ENCODE measurements at regions not wholly inside any gene's neighbourhood (a gene's known extent, or its start where the extent isn't known, plus 50 kb on each side); places are given as distances from the start of the nearest gene placed in this dataset.
"Not testable (repeated sequence)": the region's sequence is repeated elsewhere in the genome, so short reads cannot be mapped to it uniquely, and the experiment has no call there.

DNA sequence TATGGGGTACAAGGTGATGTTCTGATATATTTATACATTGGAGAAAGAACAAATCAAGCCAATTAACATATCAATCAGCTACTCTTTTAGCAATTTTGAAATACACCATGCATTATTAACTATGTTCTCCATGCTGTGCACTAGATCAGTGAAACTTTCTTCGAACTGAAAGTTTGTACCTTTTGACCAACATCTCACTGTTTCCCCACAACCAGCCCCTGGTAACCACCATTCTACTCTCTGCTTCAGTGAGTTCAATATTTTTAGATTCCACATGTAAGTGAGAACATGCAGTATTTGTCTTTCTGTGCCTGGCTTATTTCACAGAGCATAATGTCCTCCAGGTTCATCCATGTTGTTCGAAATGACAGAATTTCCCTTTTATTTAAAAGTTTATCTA lies 246.1 kb upstream of the VCX start:
- DNase-seq = no peak
- no peaks in the 10 kb centered on the region for H3K4me1 Mint-ChIP-seq
- peaks cover 1% of the 10 kb centered on the region for H3K9me3 Mint-ChIP-seq
- no peak overlapping the region for H3K4me3 Mint-ChIP-seq
- no peaks in the 10 kb centered on the region for H3K27me3 Mint-ChIP-seq
- no peaks in the 10 kb centered on the region for H3K36me3 Mint-ChIP-seq
- H3K27ac Mint-ChIP-seq = no peak overlapping the region

- DNase-seq, H3K4me1 Mint-ChIP-seq, H3K9me3 Mint-ChIP-seq, H3K4me3 Mint-ChIP-seq, H3K27ac Mint-ChIP-seq, H3K36me3 Mint-ChIP-seq, H3K27me3 Mint-ChIP-seq: not testable (repeated sequence)
Measured at GRCh38 chrX:7593370-7593769, 249.6 kb upstream of the VCX start.

DNA sequence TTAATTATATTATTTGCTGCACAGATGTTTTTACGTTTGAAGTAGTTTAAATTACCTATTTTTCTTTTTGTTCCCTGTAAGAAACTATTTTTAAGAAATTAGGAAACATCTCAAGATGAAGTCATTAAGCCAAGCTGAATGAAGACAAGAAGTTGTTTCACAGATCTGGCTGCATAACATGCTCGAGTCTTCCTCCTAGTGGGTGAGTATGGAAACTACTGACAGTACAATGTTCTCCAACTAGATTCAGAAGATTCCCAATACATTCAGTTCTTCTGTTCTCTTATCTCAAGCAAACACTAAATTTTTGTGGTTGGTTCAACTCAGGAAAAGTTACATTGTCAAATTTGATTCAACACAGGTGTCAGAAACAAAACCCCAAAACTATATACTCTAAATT lies 256.8 kb upstream of the VCX start:
- Mint-ChIP-seq H3K36me3 (no peaks in the 10 kb centered on the region), H3K4me1 (no peaks in the 10 kb centered on the region), H3K27ac (no peak overlapping the region), H3K9me3 (no peaks in the 10 kb centered on the region), H3K27me3 (no peaks in the 10 kb centered on the region), H3K4me3 (no peak overlapping the region)
- DNase-seq = no peak

- Mint-ChIP-seq H3K36me3 (no peaks in the 10 kb centered on the region), H3K4me1 (no peaks in the 10 kb centered on the region), H3K9me3 (no peaks in the 10 kb centered on the region), H3K27me3 (no peaks in the 10 kb centered on the region), H3K27ac (no peak overlapping the region), H3K4me3 (no peak overlapping the region)
- no peak for DNase-seq
Measured at GRCh38 chrX:7582191-7582590, 260.8 kb upstream of the VCX start.

DNA sequence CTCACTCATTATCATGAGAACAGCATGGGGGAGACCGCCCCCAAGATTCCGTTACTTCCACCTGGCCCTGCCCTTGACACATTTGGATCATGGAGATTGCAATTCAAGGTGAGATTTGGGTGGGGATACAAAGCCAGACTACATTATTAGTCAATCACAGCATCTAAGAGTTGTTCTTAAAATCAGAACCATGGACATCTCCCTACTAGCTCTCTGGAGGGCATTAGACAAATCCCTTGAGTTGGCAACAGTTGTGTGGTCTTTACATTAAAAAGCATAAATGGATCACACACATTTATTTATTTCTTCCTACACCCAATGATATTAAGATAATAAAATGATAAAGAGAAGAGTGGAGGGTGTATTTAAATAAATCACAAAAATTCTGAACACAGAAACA lies 262.8 kb upstream of the VCX start:
- no peaks in the 10 kb centered on the region for H3K27me3 Mint-ChIP-seq
- H3K9me3 Mint-ChIP-seq = peaks cover 1% of the 10 kb centered on the region
- no peaks in the 10 kb centered on the region for H3K36me3 Mint-ChIP-seq
- no peak overlapping the region for H3K27ac Mint-ChIP-seq
- no peak overlapping the region for H3K4me3 Mint-ChIP-seq
- no peaks in the 10 kb centered on the region for H3K4me1 Mint-ChIP-seq
- DNase-seq = no peak

- H3K36me3 Mint-ChIP-seq = no peaks in the 10 kb centered on the region
- peaks cover 2% of the 10 kb centered on the region for H3K9me3 Mint-ChIP-seq
- no peaks in the 10 kb centered on the region for H3K4me1 Mint-ChIP-seq
- no peaks in the 10 kb centered on the region for H3K27me3 Mint-ChIP-seq
- H3K4me3 Mint-ChIP-seq = no peak overlapping the region
- no peak for DNase-seq
- no peak overlapping the region for H3K27ac Mint-ChIP-seq
Measured at GRCh38 chrX:7574325-7574724, 268.6 kb upstream of the VCX start.

DNA sequence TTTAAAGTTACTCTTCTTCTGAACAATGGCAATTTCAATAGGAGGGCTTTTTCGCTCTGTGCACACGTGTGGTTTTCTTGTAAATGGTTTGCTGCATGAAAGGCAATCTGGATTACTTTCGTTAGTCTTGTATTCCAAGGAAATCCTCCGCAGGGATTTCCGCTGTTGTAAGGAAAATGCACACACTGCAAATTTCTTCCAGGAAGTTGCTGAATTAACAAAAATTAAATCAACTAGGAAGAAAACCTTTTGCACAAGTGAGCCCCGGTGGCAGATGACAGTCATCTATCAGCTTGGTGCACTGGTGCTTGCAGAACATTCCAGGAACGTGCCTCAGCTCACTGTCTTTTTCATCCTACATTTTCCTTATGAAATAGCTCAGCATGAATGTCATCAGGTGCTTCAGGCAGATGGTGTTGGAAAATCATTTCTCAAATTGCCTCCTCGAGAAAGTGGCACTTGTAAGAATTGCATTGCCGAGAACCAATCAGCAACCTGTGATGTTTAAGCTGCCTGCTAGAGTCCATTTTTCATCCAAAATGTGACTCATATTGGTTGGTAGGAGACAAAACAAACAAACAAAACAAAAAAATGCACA lies 272.4 kb upstream of the VCX start:
- H3K9me3 Mint-ChIP-seq = peaks cover 1% of the 10 kb centered on the region
- no peak overlapping the region for H3K27ac Mint-ChIP-seq
- no peaks in the 10 kb centered on the region for H3K4me1 Mint-ChIP-seq
- no peaks in the 10 kb centered on the region for H3K27me3 Mint-ChIP-seq
- no peak for DNase-seq
- no peak overlapping the region for H3K4me3 Mint-ChIP-seq
- H3K36me3 Mint-ChIP-seq = no peaks in the 10 kb centered on the region

DNA sequence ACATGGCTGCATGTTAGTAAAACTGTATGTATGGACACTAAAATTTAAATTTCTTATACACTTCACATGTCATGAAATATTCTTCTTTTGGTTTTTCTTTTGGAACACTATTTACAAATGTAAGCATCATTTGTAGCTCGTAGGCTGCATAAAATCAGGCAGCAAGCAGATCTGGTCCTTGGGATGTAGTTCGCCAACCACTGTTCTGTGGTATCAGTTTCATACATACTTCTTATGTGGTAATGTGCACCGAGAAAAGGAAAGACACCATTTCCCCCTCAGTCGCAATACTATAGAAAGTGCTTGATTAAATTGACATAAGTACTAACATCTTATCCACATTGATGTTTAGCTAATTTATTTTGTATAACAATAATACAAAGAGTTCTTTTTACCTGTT lies 274.4 kb upstream of the VCX start:
- H3K27ac Mint-ChIP-seq = no peak overlapping the region
- peaks cover 1% of the 10 kb centered on the region for H3K9me3 Mint-ChIP-seq
- DNase-seq = no peak
- no peaks in the 10 kb centered on the region for H3K27me3 Mint-ChIP-seq
- H3K4me3 Mint-ChIP-seq = no peak overlapping the region
- no peaks in the 10 kb centered on the region for H3K4me1 Mint-ChIP-seq
- no peaks in the 10 kb centered on the region for H3K36me3 Mint-ChIP-seq

- Mint-ChIP-seq H3K4me3 (no peak overlapping the region), H3K9me3 (peaks cover 1% of the 10 kb centered on the region), H3K36me3 (no peaks in the 10 kb centered on the region), H3K4me1 (no peaks in the 10 kb centered on the region), H3K27ac (no peak overlapping the region), H3K27me3 (no peaks in the 10 kb centered on the region)
- no peak for DNase-seq
Measured at GRCh38 chrX:7568130-7568529, 274.8 kb upstream of the VCX start.

- Mint-ChIP-seq H3K4me3 (no peak overlapping the region), H3K36me3 (no peaks in the 10 kb centered on the region), H3K27me3 (no peaks in the 10 kb centered on the region), H3K9me3 (peaks cover 1% of the 10 kb centered on the region), H3K4me1 (no peaks in the 10 kb centered on the region), H3K27ac (no peak overlapping the region)
- DNase-seq = no peak
Measured at GRCh38 chrX:7552760-7553159, 290.2 kb upstream of the VCX start.

DNA sequence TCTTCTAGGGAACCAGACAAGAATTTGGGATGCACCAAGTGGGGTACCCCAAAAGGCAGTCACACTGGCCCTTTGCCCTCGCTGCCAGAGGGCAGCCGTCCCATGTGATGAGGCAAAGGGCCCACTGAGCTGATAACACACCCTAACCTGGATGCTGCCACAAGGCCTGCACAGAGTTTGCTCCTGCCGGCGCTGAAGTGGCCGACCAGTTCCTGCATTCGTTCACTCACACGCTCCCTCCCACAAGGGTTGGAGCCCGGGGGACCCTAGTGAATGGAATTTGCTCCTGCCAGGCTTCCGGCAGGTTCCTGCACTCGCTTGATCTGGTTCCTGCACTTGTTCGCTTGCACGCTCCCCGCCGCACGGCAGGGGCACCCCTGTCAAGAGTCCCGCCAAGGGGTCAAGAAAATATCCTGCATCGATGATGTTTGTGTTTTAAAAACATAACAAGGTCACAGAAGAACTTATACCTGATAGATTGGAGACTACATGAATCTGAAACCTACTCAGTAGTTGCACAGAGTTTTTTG lies 296.4 kb upstream of the VCX start:
- H3K36me3 Mint-ChIP-seq = no peaks in the 10 kb centered on the region
- no peaks in the 10 kb centered on the region for H3K9me3 Mint-ChIP-seq
- no peak for DNase-seq
- H3K4me1 Mint-ChIP-seq = no peaks in the 10 kb centered on the region
- H3K27me3 Mint-ChIP-seq = no peaks in the 10 kb centered on the region
- H3K27ac Mint-ChIP-seq = no peak overlapping the region
- no peak overlapping the region for H3K4me3 Mint-ChIP-seq

DNA sequence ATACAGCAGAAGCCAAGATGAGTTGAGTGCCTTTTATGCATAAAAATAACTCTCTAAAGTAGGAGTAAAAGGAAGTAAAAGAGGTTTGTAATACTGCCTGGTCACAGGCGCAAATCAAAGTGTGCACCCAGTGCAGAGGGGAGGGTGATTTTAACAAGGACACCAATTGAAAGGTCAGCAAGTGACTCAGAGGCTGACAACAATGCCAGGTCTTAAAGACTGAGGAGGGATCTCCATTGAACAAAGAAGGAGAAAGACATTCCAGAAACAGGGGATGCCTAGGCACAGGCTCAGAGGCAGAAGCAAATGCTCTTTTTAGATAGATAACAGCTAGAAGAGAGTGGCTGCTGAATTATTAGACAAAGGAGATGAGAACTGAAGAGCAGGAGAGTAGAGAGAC lies 297.4 kb upstream of the VCX start:
- no peaks in the 10 kb centered on the region for H3K27me3 Mint-ChIP-seq

GRCh38 chrX:7542587-7543380 lies 300.2 kb upstream of the VCX start:
- no peak for DNase-seq
- Mint-ChIP-seq H3K36me3 (no peaks in the 10 kb centered on the region), H3K4me3 (no peak overlapping the region), H3K4me1 (no peaks in the 10 kb centered on the region), H3K27ac (no peak overlapping the region), H3K9me3 (peaks cover 4% of the 10 kb centered on the region), H3K27me3 (no peaks in the 10 kb centered on the region)

More for the DNA sequence above, 297.4 kb upstream of the VCX start:
- H3K36me3 Mint-ChIP-seq = no peaks in the 10 kb centered on the region
- DNase-seq = no peak
- peaks cover 4% of the 10 kb centered on the region for H3K9me3 Mint-ChIP-seq
- no peak overlapping the region for H3K4me3 Mint-ChIP-seq
- no peaks in the 10 kb centered on the region for H3K4me1 Mint-ChIP-seq
- no peak overlapping the region for H3K27ac Mint-ChIP-seq

DNA sequence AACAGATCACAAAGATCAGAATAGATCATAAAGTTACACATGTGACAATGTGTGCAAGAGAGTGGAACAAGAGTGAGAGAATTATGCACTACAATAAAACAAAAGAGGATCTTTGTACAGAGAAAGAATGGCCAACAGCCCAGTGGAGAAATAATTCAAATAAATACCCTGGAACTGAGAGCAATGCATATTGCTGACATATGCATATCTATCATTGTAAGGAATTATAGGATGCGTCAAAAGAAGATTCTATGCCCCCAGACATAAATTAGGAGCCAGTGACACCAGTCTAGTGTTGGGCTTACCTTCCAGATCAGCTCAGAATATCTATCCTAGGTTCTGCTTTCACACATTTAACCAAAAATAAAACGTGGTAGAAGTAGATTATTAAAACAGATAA lies 320.1 kb upstream of the VCX start:
- H3K4me1 Mint-ChIP-seq = no peaks in the 10 kb centered on the region
- no peaks in the 10 kb centered on the region for H3K27me3 Mint-ChIP-seq
- no peaks in the 10 kb centered on the region for H3K9me3 Mint-ChIP-seq
- no peak overlapping the region for H3K4me3 Mint-ChIP-seq
- no peak for DNase-seq
- no peaks in the 10 kb centered on the region for H3K36me3 Mint-ChIP-seq
- H3K27ac Mint-ChIP-seq = no peak overlapping the region

- H3K36me3 Mint-ChIP-seq = no peaks in the 10 kb centered on the region
- H3K9me3 Mint-ChIP-seq = peaks cover 1% of the 10 kb centered on the region
- H3K27me3 Mint-ChIP-seq = no peaks in the 10 kb centered on the region
- DNase-seq = no peak
- H3K27ac Mint-ChIP-seq = no peak overlapping the region
- H3K4me3 Mint-ChIP-seq = no peak overlapping the region
- H3K4me1 Mint-ChIP-seq = no peaks in the 10 kb centered on the region
Measured at GRCh38 chrX:7515681-7516413, 327.1 kb upstream of the VCX start.
